KMS-11 (cell line): ENCODE measurements at regions not wholly inside any gene's neighbourhood (a gene's known extent, or its start where the extent isn't known, plus 50 kb on each side); places are given as distances from the start of the nearest gene placed in this dataset.

Source experiments
- H2AFZ ChIP-seq: fragments of 200-600 bp; sonication (generic); 2 replicates; pipeline ENCODE4 v1.6.1; 2016; ENCODE audit warnings: antibody characterized with exemption, mixed run types, low read depth
- H3K27ac ChIP-seq: fragments of 200-600 bp; sonication (generic); 2 replicates; pipeline ENCODE4 v1.6.1; 2016; ENCODE audit warnings: mild to moderate bottlenecking, mixed run types
- H3K27me3 ChIP-seq: fragments of 200-600 bp; sonication (generic); 2 replicates; pipeline ENCODE4 v1.6.1; 2017; ENCODE audit warnings: mild to moderate bottlenecking, low read depth, mixed run types, moderate library complexity; ENCODE audit not compliant: insufficient read depth
- H3K36me3 ChIP-seq: fragments of 200-600 bp; sonication (generic); 2 replicates; pipeline ENCODE4 v1.6.1; 2017; ENCODE audit warnings: mild to moderate bottlenecking, mixed run types; ENCODE audit not compliant: insufficient read depth
- H3K4me1 ChIP-seq: fragments of 200-600 bp; sonication (generic); 2 replicates; pipeline ENCODE4 v1.6.1; 2016; ENCODE audit warnings: mild to moderate bottlenecking, low read depth, mixed run types; ENCODE audit not compliant: poor library complexity, severe bottlenecking
- H3K4me2 ChIP-seq: fragments of 200-600 bp; sonication (generic); 2 replicates; pipeline ENCODE4 v1.7.0; 2016; ENCODE audit warnings: mild to moderate bottlenecking, mixed run types
- H3K4me3 ChIP-seq: fragments of 200-600 bp; sonication (generic); IDR thresholded peaks from 2 replicates; pipeline ENCODE4 v1.6.1; 2017; ENCODE audit warnings: low read depth, low read length, mixed read lengths; ENCODE audit not compliant: insufficient read depth
- H3K79me2 ChIP-seq: fragments of 200-600 bp; sonication (generic); 2 replicates; pipeline ENCODE4 v1.6.1; 2016; ENCODE audit warnings: low read depth, mixed run types; ENCODE audit not compliant: insufficient read depth
- H3K9ac ChIP-seq: fragments of 200-600 bp; sonication (generic); 2 replicates; pipeline ENCODE4 v1.6.1; 2016; ENCODE audit warnings: mild to moderate bottlenecking, mixed run types
- H4K20me1 ChIP-seq: fragments of 200-600 bp; sonication (generic); 2 replicates; pipeline ENCODE4 v1.6.1; 2016; ENCODE audit warnings: mild to moderate bottlenecking, mixed run types; ENCODE audit not compliant: insufficient read depth
- CTCF ChIP-seq: fragments of 200-600 bp; sonication (generic); conservative IDR thresholded peaks from 2 replicates; pipeline ENCODE4 v1.6.1; 2017; ENCODE audit warnings: low read depth, mild to moderate bottlenecking, antibody characterized with exemption, low read length, moderate library complexity, mixed read lengths

DNA sequence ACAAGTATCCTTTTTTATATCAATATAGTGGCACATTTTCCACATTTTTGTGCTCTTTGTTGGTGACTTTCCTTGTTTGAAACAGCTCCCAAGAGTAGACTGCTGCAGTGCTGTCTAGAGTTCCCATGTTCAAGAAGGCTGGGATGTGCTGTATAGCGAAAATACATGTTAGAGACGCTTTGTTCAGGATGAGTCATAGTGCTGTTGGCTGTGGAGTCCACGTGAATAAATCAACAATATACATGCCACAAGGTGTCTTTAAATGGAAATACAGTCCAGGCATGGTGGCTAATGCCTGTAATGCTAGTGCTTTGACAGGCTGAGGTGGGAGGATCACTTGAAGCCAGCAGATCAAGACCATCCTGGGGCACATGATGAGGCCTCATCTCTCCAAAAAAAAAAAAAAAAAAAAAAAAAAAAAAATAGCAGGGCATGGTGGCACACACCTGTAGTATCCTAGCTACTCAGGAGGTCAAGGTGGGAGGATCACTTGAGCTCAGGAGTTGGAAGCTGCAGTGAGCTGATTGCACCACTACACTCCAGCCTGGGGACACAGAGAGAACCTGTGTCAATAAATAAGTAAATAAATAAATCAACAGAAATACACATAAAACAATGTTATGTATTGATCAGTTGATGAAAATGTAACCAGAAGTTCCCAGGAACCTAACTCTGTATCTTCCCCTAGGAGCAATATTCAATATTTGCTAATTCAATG, 256.8 kb upstream of the STS start:
- Histone ChIP-seq H3K9ac (no peak overlapping the region), H3K36me3 (no peaks in the 10 kb centered on the region), H2AFZ (no peak overlapping the region), H3K4me3 (no peak overlapping the region), H3K27me3 (no peaks in the 10 kb centered on the region), H3K27ac (no peak overlapping the region), H3K79me2 (no peaks in the 10 kb centered on the region), H3K4me1 (no peaks in the 10 kb centered on the region), H3K4me2 (no peak overlapping the region), H4K20me1 (no peaks in the 10 kb centered on the region)
- no peak for TF ChIP-seq CTCF

DNA sequence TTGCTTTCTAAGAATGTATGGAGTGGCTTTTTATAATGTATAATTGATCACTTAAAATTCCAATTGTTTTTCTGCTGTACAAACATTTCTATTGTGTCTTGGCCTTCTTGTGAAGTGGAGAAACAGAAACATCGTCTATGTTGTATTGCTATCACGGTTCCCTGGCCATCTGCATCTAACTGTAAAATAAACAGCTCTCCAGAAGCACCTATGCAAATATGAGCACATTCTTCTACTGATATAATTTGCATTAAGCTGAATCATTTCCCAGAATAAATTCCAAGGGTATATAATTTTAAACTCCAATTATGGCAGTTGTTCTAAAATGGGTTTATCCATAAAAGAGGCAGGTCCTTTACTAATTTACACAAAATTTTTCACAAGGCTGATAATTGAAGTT, 261.6 kb upstream of the STS start:
- no peak for TF ChIP-seq CTCF
- no peaks in the 10 kb centered on the region for H3K27me3 ChIP-seq

GRCh38 chrX:6885396-6885795, 262.1 kb upstream of the STS start:
- H4K20me1 ChIP-seq: no peaks in the 10 kb centered on the region
- H2AFZ ChIP-seq: no peak overlapping the region
- H3K79me2 ChIP-seq: no peaks in the 10 kb centered on the region
- no peak overlapping the region for H3K9ac ChIP-seq
- TF ChIP-seq CTCF: no peak
- no peak overlapping the region for H3K27ac ChIP-seq
- H3K4me2 ChIP-seq: no peak overlapping the region
- H3K36me3 ChIP-seq: no peaks in the 10 kb centered on the region
- H3K27me3 ChIP-seq: no peaks in the 10 kb centered on the region
- H3K4me3 ChIP-seq: no peak overlapping the region
- H3K4me1 ChIP-seq: no peaks in the 10 kb centered on the region

More for the DNA sequence above, 261.6 kb upstream of the STS start:
- no peaks in the 10 kb centered on the region for H4K20me1 ChIP-seq
- no peaks in the 10 kb centered on the region for H3K4me1 ChIP-seq
- no peak overlapping the region for H3K4me3 ChIP-seq
- H3K4me2 ChIP-seq: no peak overlapping the region
- no peak overlapping the region for H2AFZ ChIP-seq
- no peaks in the 10 kb centered on the region for H3K79me2 ChIP-seq
- no peak overlapping the region for H3K9ac ChIP-seq
- H3K36me3 ChIP-seq: no peaks in the 10 kb centered on the region
- H3K27ac ChIP-seq: no peak overlapping the region

GRCh38 chrX:6861456-6861855, 286.1 kb upstream of the STS start:
- H3K4me2 ChIP-seq: no peak overlapping the region
- H3K36me3 ChIP-seq: no peaks in the 10 kb centered on the region
- H3K27ac ChIP-seq: no peak overlapping the region
- no peaks in the 10 kb centered on the region for H3K4me1 ChIP-seq
- no peak overlapping the region for H2AFZ ChIP-seq
- H3K79me2 ChIP-seq: no peaks in the 10 kb centered on the region
- no peak for TF ChIP-seq CTCF
- no peak overlapping the region for H3K4me3 ChIP-seq
- no peaks in the 10 kb centered on the region for H3K27me3 ChIP-seq
- no peaks in the 10 kb centered on the region for H4K20me1 ChIP-seq
- H3K9ac ChIP-seq: no peak overlapping the region
